GM23338 (cell line): ENCODE measurements at regions not wholly inside any gene's neighbourhood (a gene's known extent, or its start where the extent isn't known, plus 50 kb on each side); places are given as distances from the start of the nearest gene placed in this dataset.

ENCODE experiments used
- ATAC-seq: fragments of 200-7000 bp; cut with Tn5 transposase; 3 replicates; pipeline ENCODE4 v1.9.1; 2020
- DNase-seq: peaks from one replicate; pipeline ENCODE4 v3.0.0-alpha.2; 2015; ENCODE audit warnings: low spot score
- H2AFZ ChIP-seq: fragments of 200-600 bp; sonication (generic); 2 replicates; pipeline ENCODE4 v1.8.0; 2016; ENCODE audit warnings: antibody characterized with exemption, mild to moderate bottlenecking, moderate library complexity
- H3F3A ChIP-seq: fragments of 200-600 bp; sonication (generic); replicated peaks from 2 replicates; pipeline ENCODE4 v1.8.0; 2017; ENCODE audit warnings: antibody characterized with exemption, mixed run types, low read depth
- H3K27ac ChIP-seq: fragments of 200-600 bp; sonication (generic); 2 replicates; pipeline ENCODE4 v1.6.1; 2016; ENCODE audit warnings: low read depth
- H3K27me3 ChIP-seq: fragments of 200-600 bp; sonication (generic); 2 replicates; pipeline ENCODE4 v1.8.0; 2016; ENCODE audit warnings: mild to moderate bottlenecking, mixed run types, moderate library complexity; ENCODE audit not compliant: insufficient read depth
- H3K36me3 ChIP-seq: fragments of 200-600 bp; sonication (generic); 2 replicates; pipeline ENCODE4 v1.8.0; 2016; ENCODE audit warnings: mild to moderate bottlenecking; ENCODE audit not compliant: insufficient read depth
- H3K4me1 ChIP-seq: fragments of 200-600 bp; sonication (generic); 2 replicates; pipeline ENCODE4 v1.8.0; 2016; ENCODE audit warnings: mild to moderate bottlenecking, moderate library complexity; ENCODE audit not compliant: insufficient read depth
- H3K4me2 ChIP-seq: fragments of 200-600 bp; sonication (generic); 2 replicates; pipeline ENCODE4 v1.7.1; 2017; ENCODE audit warnings: mixed run types
- H3K4me3 ChIP-seq: fragments of 200-600 bp; sonication (generic); 2 replicates; pipeline ENCODE4 v1.6.1; 2016; ENCODE audit warnings: mixed run types
- H3K79me2 ChIP-seq: fragments of 200-600 bp; sonication (generic); replicated peaks from 2 replicates; pipeline ENCODE4 v1.8.0; 2017; ENCODE audit warnings: mild to moderate bottlenecking; ENCODE audit not compliant: insufficient read depth
- H3K9me2 ChIP-seq: fragments of 200-600 bp; sonication (generic); 2 replicates; pipeline ENCODE4 v1.8.0; 2017; ENCODE audit not compliant: insufficient read depth
- H4K20me1 ChIP-seq: fragments of 200-600 bp; sonication (generic); replicated peaks from 2 replicates; pipeline ENCODE4 v1.8.0; 2017; ENCODE audit warnings: mild to moderate bottlenecking; ENCODE audit not compliant: insufficient read depth
- H3K27ac Mint-ChIP-seq: 2 replicates; pipeline ENCODE4 v1.8.0; 2020; ENCODE audit warnings: inconsistent platforms, mild to moderate bottlenecking, moderate library complexity, mixed read lengths
- H3K27me3 Mint-ChIP-seq: 3 replicates; pipeline ENCODE4 v1.8.0; 2022; ENCODE audit warnings: low read depth, mild to moderate bottlenecking, moderate library complexity, mixed read lengths, inconsistent platforms; ENCODE audit not compliant: insufficient read depth, poor library complexity
- H3K36me3 Mint-ChIP-seq: 3 replicates; pipeline ENCODE4 v1.8.0; 2021; ENCODE audit warnings: low read depth, mild to moderate bottlenecking, inconsistent platforms, moderate library complexity, mixed read lengths
- H3K4me1 Mint-ChIP-seq: 3 replicates; pipeline ENCODE4 v1.8.0; 2020; ENCODE audit warnings: mild to moderate bottlenecking, inconsistent platforms, mixed read lengths
- H3K4me3 Mint-ChIP-seq: 3 replicates; pipeline ENCODE4 v1.8.0; 2021; ENCODE audit warnings: moderate library complexity, mild to moderate bottlenecking, inconsistent platforms, mixed read lengths
- H3K9me3 Mint-ChIP-seq: 3 replicates; pipeline ENCODE4 v1.8.0; 2020; ENCODE audit warnings: moderate library complexity, mild to moderate bottlenecking, inconsistent platforms, mixed read lengths
- CREB1 ChIP-seq: fragments of 250-450 bp; sonication (Bioruptor Pico); IDR thresholded peaks from 2 replicates; pipeline ENCODE4 v1.5.0; 2020; ENCODE audit warnings: low read depth, mild to moderate bottlenecking, moderate library complexity
- EZH2 ChIP-seq: fragments of 200-600 bp; sonication (generic); IDR thresholded peaks from one replicate; pipeline ENCODE4 v1.8.0; 2017; ENCODE audit warnings: antibody characterized with exemption, mild to moderate bottlenecking, low read depth; ENCODE audit not compliant: unreplicated experiment
- EZH2phosphoT487 ChIP-seq: fragments of 200-600 bp; sonication (generic); IDR thresholded peaks from one replicate; pipeline ENCODE4 v1.8.1; 2018; ENCODE audit warnings: antibody characterized with exemption; ENCODE audit not compliant: unreplicated experiment
- JUNB ChIP-seq: IDR thresholded peaks from one replicate; pipeline ENCODE4 v1.6.1; 2016; ENCODE audit warnings: antibody characterized with exemption; ENCODE audit not compliant: unreplicated experiment
- NANOG ChIP-seq: IDR thresholded peaks from 2 replicates; pipeline ENCODE4 v1.6.1; 2016; ENCODE audit warnings: antibody characterized with exemption, borderline replicate concordance
- POLR2AphosphoS5 ChIP-seq: IDR thresholded peaks from 2 replicates; pipeline ENCODE4 v1.6.1; 2016; ENCODE audit warnings: antibody characterized with exemption, low read depth
- STAT1 ChIP-seq: IDR thresholded peaks from one replicate; pipeline ENCODE4 v1.6.1; 2016; ENCODE audit warnings: antibody characterized with exemption; ENCODE audit not compliant: unreplicated experiment
- ZNF114 ChIP-seq: fragments of 250-450 bp; sonication (Bioruptor Pico); IDR thresholded peaks from 2 replicates; pipeline ENCODE4 v1.5.0; 2020; ENCODE audit warnings: mild to moderate bottlenecking, moderate library complexity
- ZNF331 ChIP-seq: fragments of 250-450 bp; sonication (Bioruptor Pico); IDR thresholded peaks from 2 replicates; pipeline ENCODE4 v1.5.0; 2020; ENCODE audit warnings: low read depth, mild to moderate bottlenecking, moderate library complexity
- TF ChIP-seq, protein P1 (sequence below), 2 experiments: fragments of 200-600 bp in 1 of 2; sonication (generic) in 1 of 2; conservative IDR thresholded peaks; 2 replicates each; pipeline versions ENCODE4 v1.5.1 to v1.6.1; 2016 to 2017; ENCODE audit warnings: antibody characterized with exemption in 2 of 2, low read depth in 2 of 2, mild to moderate bottlenecking in 2 of 2, moderate library complexity in 1 of 2
- TF ChIP-seq, protein P2 (sequence below): IDR thresholded peaks from one replicate; pipeline ENCODE4 v1.6.1; 2018; ENCODE audit warnings: antibody characterized with exemption; ENCODE audit not compliant: unreplicated experiment
- TF ChIP-seq, protein P3 (sequence below): IDR thresholded peaks from 2 replicates; pipeline ENCODE4 v1.6.1; 2016; ENCODE audit warnings: antibody characterized with exemption
- TF ChIP-seq, protein P4 (sequence below): fragments of 250-450 bp; sonication (Bioruptor Pico); IDR thresholded peaks from 2 replicates; pipeline ENCODE4 v1.5.0; 2020; ENCODE audit warnings: mild to moderate bottlenecking, moderate library complexity

DNA sequence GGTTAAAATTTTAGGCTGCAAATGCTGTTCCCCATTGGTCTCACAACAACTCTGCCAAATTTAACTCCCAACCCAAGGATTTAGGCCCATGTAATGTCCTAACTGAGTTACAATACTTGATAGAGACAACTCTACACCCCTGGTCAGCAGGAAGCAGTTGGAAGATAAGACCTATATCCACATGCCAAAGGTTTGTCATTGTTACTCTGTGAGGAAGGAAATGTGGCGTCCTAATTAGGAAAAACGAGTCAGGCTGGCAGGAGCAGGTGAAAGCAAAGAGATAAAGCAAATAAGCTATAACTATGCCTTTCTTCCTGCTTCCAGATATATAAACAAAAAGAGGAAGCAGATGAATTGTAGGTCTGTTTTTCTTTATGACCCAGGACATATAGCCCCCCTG, 69.1 kb downstream of the SPIN4 start:
- no peaks in the 10 kb centered on the region for H3K4me1 ChIP-seq
- H3K27me3 ChIP-seq = no peaks in the 10 kb centered on the region
- H3K9me3 Mint-ChIP-seq = peaks cover 3% of the 10 kb centered on the region; the same call in 1 of the 3 replicates
- H3K4me1 Mint-ChIP-seq = no peaks in the 10 kb centered on the region
- no peaks in the 10 kb centered on the region for H3K36me3 ChIP-seq
- no peak overlapping the region for H3K27ac Mint-ChIP-seq
- H3K4me3 ChIP-seq = no peak overlapping the region
- H4K20me1 ChIP-seq = no peaks in the 10 kb centered on the region
- H3K9me2 ChIP-seq = no peaks in the 10 kb centered on the region
- H3K36me3 Mint-ChIP-seq = no peaks in the 10 kb centered on the region
- no peaks in the 10 kb centered on the region for H3K79me2 ChIP-seq
- no peak overlapping the region for H3K4me3 Mint-ChIP-seq
- ATAC-seq = no peak
- no peak overlapping the region for H3K4me2 ChIP-seq
- no peaks in the 10 kb centered on the region for H3K27me3 Mint-ChIP-seq
- H3K27ac ChIP-seq = no peak overlapping the region
- H3F3A ChIP-seq = no peaks in the 10 kb centered on the region
- no peak for DNase-seq
- no peak for TF ChIP-seq POLR2AphosphoS5
- TF ChIP-seq CREB1 = no peak
- TF ChIP-seq, protein P1, sequence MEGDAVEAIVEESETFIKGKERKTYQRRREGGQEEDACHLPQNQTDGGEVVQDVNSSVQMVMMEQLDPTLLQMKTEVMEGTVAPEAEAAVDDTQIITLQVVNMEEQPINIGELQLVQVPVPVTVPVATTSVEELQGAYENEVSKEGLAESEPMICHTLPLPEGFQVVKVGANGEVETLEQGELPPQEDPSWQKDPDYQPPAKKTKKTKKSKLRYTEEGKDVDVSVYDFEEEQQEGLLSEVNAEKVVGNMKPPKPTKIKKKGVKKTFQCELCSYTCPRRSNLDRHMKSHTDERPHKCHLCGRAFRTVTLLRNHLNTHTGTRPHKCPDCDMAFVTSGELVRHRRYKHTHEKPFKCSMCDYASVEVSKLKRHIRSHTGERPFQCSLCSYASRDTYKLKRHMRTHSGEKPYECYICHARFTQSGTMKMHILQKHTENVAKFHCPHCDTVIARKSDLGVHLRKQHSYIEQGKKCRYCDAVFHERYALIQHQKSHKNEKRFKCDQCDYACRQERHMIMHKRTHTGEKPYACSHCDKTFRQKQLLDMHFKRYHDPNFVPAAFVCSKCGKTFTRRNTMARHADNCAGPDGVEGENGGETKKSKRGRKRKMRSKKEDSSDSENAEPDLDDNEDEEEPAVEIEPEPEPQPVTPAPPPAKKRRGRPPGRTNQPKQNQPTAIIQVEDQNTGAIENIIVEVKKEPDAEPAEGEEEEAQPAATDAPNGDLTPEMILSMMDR (conservative IDR thresholded peaks at IDR 0.05; ENCODE audit: low read depth in 2 of 2) = no peak
- no peak for TF ChIP-seq ZNF331 (CRISPR knock-in tag)
- TF ChIP-seq, protein P2, sequence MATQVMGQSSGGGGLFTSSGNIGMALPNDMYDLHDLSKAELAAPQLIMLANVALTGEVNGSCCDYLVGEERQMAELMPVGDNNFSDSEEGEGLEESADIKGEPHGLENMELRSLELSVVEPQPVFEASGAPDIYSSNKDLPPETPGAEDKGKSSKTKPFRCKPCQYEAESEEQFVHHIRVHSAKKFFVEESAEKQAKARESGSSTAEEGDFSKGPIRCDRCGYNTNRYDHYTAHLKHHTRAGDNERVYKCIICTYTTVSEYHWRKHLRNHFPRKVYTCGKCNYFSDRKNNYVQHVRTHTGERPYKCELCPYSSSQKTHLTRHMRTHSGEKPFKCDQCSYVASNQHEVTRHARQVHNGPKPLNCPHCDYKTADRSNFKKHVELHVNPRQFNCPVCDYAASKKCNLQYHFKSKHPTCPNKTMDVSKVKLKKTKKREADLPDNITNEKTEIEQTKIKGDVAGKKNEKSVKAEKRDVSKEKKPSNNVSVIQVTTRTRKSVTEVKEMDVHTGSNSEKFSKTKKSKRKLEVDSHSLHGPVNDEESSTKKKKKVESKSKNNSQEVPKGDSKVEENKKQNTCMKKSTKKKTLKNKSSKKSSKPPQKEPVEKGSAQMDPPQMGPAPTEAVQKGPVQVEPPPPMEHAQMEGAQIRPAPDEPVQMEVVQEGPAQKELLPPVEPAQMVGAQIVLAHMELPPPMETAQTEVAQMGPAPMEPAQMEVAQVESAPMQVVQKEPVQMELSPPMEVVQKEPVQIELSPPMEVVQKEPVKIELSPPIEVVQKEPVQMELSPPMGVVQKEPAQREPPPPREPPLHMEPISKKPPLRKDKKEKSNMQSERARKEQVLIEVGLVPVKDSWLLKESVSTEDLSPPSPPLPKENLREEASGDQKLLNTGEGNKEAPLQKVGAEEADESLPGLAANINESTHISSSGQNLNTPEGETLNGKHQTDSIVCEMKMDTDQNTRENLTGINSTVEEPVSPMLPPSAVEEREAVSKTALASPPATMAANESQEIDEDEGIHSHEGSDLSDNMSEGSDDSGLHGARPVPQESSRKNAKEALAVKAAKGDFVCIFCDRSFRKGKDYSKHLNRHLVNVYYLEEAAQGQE = no peak
- no peak for TF ChIP-seq ZNF114 (CRISPR knock-in tag)
- no peak for TF ChIP-seq STAT1
- TF ChIP-seq, protein P3, sequence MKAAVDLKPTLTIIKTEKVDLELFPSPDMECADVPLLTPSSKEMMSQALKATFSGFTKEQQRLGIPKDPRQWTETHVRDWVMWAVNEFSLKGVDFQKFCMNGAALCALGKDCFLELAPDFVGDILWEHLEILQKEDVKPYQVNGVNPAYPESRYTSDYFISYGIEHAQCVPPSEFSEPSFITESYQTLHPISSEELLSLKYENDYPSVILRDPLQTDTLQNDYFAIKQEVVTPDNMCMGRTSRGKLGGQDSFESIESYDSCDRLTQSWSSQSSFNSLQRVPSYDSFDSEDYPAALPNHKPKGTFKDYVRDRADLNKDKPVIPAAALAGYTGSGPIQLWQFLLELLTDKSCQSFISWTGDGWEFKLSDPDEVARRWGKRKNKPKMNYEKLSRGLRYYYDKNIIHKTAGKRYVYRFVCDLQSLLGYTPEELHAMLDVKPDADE = no peak
- no peak for TF ChIP-seq JUNB
- no peak for TF ChIP-seq NANOG
- TF ChIP-seq EZH2 = no peak
- TF ChIP-seq, protein P4, sequence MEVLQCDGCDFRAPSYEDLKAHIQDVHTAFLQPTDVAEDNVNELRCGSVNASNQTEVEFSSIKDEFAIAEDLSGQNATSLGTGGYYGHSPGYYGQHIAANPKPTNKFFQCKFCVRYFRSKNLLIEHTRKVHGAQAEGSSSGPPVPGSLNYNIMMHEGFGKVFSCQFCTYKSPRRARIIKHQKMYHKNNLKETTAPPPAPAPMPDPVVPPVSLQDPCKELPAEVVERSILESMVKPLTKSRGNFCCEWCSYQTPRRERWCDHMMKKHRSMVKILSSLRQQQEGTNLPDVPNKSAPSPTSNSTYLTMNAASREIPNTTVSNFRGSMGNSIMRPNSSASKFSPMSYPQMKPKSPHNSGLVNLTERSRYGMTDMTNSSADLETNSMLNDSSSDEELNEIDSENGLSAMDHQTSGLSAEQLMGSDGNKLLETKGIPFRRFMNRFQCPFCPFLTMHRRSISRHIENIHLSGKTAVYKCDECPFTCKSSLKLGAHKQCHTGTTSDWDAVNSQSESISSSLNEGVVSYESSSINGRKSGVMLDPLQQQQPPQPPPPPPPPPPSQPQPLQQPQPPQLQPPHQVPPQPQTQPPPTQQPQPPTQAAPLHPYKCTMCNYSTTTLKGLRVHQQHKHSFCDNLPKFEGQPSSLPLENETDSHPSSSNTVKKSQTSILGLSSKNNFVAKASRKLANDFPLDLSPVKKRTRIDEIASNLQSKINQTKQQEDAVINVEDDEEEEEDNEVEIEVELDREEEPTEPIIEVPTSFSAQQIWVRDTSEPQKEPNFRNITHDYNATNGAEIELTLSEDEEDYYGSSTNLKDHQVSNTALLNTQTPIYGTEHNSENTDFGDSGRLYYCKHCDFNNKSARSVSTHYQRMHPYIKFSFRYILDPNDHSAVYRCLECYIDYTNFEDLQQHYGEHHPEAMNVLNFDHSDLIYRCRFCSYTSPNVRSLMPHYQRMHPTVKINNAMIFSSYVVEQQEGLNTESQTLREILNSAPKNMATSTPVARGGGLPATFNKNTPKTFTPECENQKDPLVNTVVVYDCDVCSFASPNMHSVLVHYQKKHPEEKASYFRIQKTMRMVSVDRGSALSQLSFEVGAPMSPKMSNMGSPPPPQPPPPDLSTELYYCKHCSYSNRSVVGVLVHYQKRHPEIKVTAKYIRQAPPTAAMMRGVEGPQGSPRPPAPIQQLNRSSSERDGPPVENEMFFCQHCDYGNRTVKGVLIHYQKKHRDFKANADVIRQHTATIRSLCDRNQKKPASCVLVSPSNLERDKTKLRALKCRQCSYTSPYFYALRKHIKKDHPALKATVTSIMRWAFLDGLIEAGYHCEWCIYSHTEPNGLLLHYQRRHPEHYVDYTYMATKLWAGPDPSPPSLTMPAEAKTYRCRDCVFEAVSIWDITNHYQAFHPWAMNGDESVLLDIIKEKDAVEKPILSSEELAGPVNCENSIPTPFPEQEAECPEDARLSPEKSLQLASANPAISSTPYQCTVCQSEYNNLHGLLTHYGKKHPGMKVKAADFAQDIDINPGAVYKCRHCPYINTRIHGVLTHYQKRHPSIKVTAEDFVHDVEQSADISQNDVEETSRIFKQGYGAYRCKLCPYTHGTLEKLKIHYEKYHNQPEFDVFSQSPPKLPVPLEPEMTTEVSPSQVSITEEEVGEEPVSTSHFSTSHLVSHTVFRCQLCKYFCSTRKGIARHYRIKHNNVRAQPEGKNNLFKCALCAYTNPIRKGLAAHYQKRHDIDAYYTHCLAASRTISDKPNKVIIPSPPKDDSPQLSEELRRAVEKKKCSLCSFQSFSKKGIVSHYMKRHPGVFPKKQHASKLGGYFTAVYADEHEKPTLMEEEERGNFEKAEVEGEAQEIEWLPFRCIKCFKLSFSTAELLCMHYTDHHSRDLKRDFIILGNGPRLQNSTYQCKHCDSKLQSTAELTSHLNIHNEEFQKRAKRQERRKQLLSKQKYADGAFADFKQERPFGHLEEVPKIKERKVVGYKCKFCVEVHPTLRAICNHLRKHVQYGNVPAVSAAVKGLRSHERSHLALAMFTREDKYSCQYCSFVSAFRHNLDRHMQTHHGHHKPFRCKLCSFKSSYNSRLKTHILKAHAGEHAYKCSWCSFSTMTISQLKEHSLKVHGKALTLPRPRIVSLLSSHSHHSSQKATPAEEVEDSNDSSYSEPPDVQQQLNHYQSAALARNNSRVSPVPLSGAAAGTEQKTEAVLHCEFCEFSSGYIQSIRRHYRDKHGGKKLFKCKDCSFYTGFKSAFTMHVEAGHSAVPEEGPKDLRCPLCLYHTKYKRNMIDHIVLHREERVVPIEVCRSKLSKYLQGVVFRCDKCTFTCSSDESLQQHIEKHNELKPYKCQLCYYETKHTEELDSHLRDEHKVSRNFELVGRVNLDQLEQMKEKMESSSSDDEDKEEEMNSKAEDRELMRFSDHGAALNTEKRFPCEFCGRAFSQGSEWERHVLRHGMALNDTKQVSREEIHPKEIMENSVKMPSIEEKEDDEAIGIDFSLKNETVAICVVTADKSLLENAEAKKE = no peak
- no peak for TF ChIP-seq EZH2phosphoT487
- H2AFZ ChIP-seq = no peak overlapping the region
